ENCODE measurements at regions not wholly inside any gene's neighbourhood (a gene's known extent, or its start where the extent isn't known, plus 50 kb on each side); places are given as distances from the start of the nearest gene placed in this dataset.

GRCh38 chr14:34348592-34348991, 113.4 kb downstream of the SPTSSA start:
- DNase-seq (ENCODE audit: low read depth): no peak

GRCh38 chr14:34347683-34348082, 114.4 kb downstream of the SPTSSA start:
- no peak for DNase-seq (ENCODE audit: low read depth)

GRCh38 chr14:34345718-34346465, 116.1 kb downstream of the SPTSSA start:
- DNase-seq (ENCODE audit: low read depth): no peak

GRCh38 chr14:34344318-34344717, 117.7 kb downstream of the SPTSSA start:
- DNase-seq (ENCODE audit: low read depth): no peak

GRCh38 chr14:34340025-34340625, 121.9 kb downstream of the SPTSSA start:
- DNase-seq (ENCODE audit: low read depth): no peak

GRCh38 chr14:34338056-34338455, 124.0 kb downstream of the SPTSSA start:
- no peak for DNase-seq (ENCODE audit: low read depth)

- no peak for DNase-seq (ENCODE audit: low read depth)
These were observed 125.5 kb downstream of the SPTSSA start for GRCh38 chr14:34336501-34336900.

- DNase-seq (ENCODE audit: low read depth): no peak
These were observed 126.1 kb downstream of the SPTSSA start for GRCh38 chr14:34335968-34336367.

GRCh38 chr14:34334329-34334728, 127.7 kb downstream of the SPTSSA start:
- DNase-seq (ENCODE audit: low read depth): no peak

GRCh38 chr14:34331728-34332623, 130.1 kb downstream of the SPTSSA start:
- peak; percentile 25 for DNase-seq (ENCODE audit: low read depth)

GRCh38 chr14:34330846-34331245, 131.2 kb downstream of the SPTSSA start:
- no peak for DNase-seq (ENCODE audit: low read depth)

- no peak for DNase-seq (ENCODE audit: low read depth)
These were observed 132.7 kb downstream of the SPTSSA start for GRCh38 chr14:34329301-34329700.

GRCh38 chr14:34328178-34328577, 133.9 kb downstream of the SPTSSA start:
- DNase-seq (ENCODE audit: low read depth): no peak

- no peak for DNase-seq (ENCODE audit: low read depth)
These were observed 136.5 kb downstream of the SPTSSA start for GRCh38 chr14:34325493-34325892.

- DNase-seq (ENCODE audit: low read depth): no peak
These were observed 137.7 kb downstream of the SPTSSA start for GRCh38 chr14:34324363-34324795.

GRCh38 chr14:34322940-34323418, 139.1 kb downstream of the SPTSSA start:
- DNase-seq (ENCODE audit: low read depth): peak; percentile 38

- DNase-seq (ENCODE audit: low read depth): no peak
These were observed 142.9 kb downstream of the SPTSSA start for GRCh38 chr14:34319140-34319539.

- DNase-seq (ENCODE audit: low read depth): no peak
These were observed 144.0 kb downstream of the SPTSSA start for GRCh38 chr14:34318014-34318413.

- DNase-seq (ENCODE audit: low read depth): no peak
These were observed 151.3 kb downstream of the SPTSSA start for GRCh38 chr14:34310724-34311123.

GRCh38 chr14:34303811-34304210, 158.2 kb downstream of the SPTSSA start:
- DNase-seq (ENCODE audit: low read depth): no peak

GRCh38 chr14:34302654-34303053, 159.4 kb downstream of the SPTSSA start:
- no peak for DNase-seq (ENCODE audit: low read depth)

GRCh38 chr14:34300882-34301734, 160.9 kb downstream of the SPTSSA start:
- DNase-seq (ENCODE audit: low read depth): no peak

All from stimulated activated CD8-positive, alpha-beta memory T cell treated with anti-CD3 and anti-CD28 coated beads, Interleukin-4, amount 100 ng/mL, for 24 hours (primary cell).